Subcutaneous abdominal adipose tissue (tissue), 5 donors: ENCODE measurements at regions not wholly inside any gene's neighbourhood (a gene's known extent, or its start where the extent isn't known, plus 50 kb on each side); places are given as distances from the start of the nearest gene placed in this dataset.

Experiments used
- H3K27ac ChIP-seq: one replicate; pipeline ENCODE4 v1.7.0; 2013; ENCODE audit warnings: low read depth, mild to moderate bottlenecking, inconsistent platforms, low read length, moderate library complexity
- H3K27me3 ChIP-seq, 5 donors: one replicate each; pipeline ENCODE4 v1.7.0; 2013; ENCODE audit warnings: low read length in 5 of 5, inconsistent platforms in 1 of 5; ENCODE audit not compliant: control insufficient read depth in 5 of 5, insufficient read depth in 4 of 5
- H3K36me3 ChIP-seq, 5 donors: one replicate each; pipeline ENCODE4 v1.7.0; 2013; ENCODE audit warnings: low read length in 5 of 5; ENCODE audit not compliant: control insufficient read depth in 5 of 5, insufficient read depth in 5 of 5
- H3K4me1 ChIP-seq, 5 donors: one replicate each; pipeline ENCODE4 v1.7.0; 2013; ENCODE audit warnings: low read length in 5 of 5, mild to moderate bottlenecking in 3 of 5, moderate library complexity in 1 of 5; ENCODE audit not compliant: control insufficient read depth in 5 of 5, insufficient read depth in 5 of 5
- H3K4me3 ChIP-seq, 5 donors: one replicate each; pipeline ENCODE4 v1.7.0; 2013; ENCODE audit warnings: low read length in 5 of 5, low read depth in 1 of 5
- H3K9ac ChIP-seq, 5 donors: one replicate each; pipeline ENCODE4 v1.7.0; 2013; ENCODE audit warnings: low read length in 5 of 5, mild to moderate bottlenecking in 4 of 5, moderate library complexity in 3 of 5
- H3K9me3 ChIP-seq, 5 donors: one replicate each; pipeline ENCODE4 v1.7.0; 2013; ENCODE audit warnings: low read length in 5 of 5; ENCODE audit not compliant: control insufficient read depth in 5 of 5
- donor health status: healthy.
- donor health status: healthy.
- donor health status: healthy.
- donor health status: healthy.
- donor health status: healthy.

GRCh38 chr10:7507887-7508726, 97.3 kb upstream of the SFMBT2 start:
- Histone ChIP-seq H3K4me3 (no peak overlapping the region), H3K36me3 (no peaks in the 10 kb centered on the region), H3K9me3 (peaks cover 2 to 10% (median 3%) of the 10 kb centered on the region in 5 donors), H3K27ac (no peak overlapping the region), H3K4me1 (peaks cover 0 to 4% (median 0%) of the 10 kb centered on the region in 5 donors), H3K27me3 (peaks cover 0 to 2% (median 0%) of the 10 kb centered on the region in 5 donors), H3K9ac (no peak overlapping the region)

GRCh38 chr10:7506571-7506970, 95.7 kb upstream of the SFMBT2 start:
- Histone ChIP-seq H3K9ac (no peak overlapping the region), H3K27me3 (no peaks in the 10 kb centered on the region), H3K4me3 (no peak overlapping the region), H3K9me3 (peaks cover 2 to 14% (median 6%) of the 10 kb centered on the region in 5 donors), H3K4me1 (no peaks in the 10 kb centered on the region), H3K27ac (no peak overlapping the region), H3K36me3 (no peaks in the 10 kb centered on the region)

- Histone ChIP-seq H3K4me3 (no peak overlapping the region), H3K9me3 (peaks cover 0 to 9% (median 3%) of the 10 kb centered on the region in 5 donors), H3K27ac (no peak overlapping the region), H3K27me3 (no peaks in the 10 kb centered on the region), H3K36me3 (no peaks in the 10 kb centered on the region), H3K4me1 (no peaks in the 10 kb centered on the region), H3K9ac (no peak overlapping the region)
Measured at GRCh38 chr10:7505196-7505595, 94.4 kb upstream of the SFMBT2 start.

GRCh38 chr10:7503190-7503589, 92.4 kb upstream of the SFMBT2 start:
- Histone ChIP-seq H3K4me3 (no peak overlapping the region), H3K4me1 (no peaks in the 10 kb centered on the region), H3K27ac (no peak overlapping the region), H3K27me3 (no peaks in the 10 kb centered on the region), H3K9me3 (peaks cover 0 to 9% (median 0%) of the 10 kb centered on the region in 5 donors), H3K36me3 (no peaks in the 10 kb centered on the region), H3K9ac (no peak overlapping the region)

GRCh38 chr10:7501157-7501556, 90.3 kb upstream of the SFMBT2 start:
- Histone ChIP-seq H3K27me3 (no peaks in the 10 kb centered on the region), H3K36me3 (no peaks in the 10 kb centered on the region), H3K9me3 (peaks cover 0 to 9% (median 0%) of the 10 kb centered on the region in 5 donors), H3K4me1 (no peaks in the 10 kb centered on the region), H3K4me3 (no peak overlapping the region), H3K9ac (no peak overlapping the region), H3K27ac (no peak overlapping the region)

- no peaks in the 10 kb centered on the region for H3K4me1 ChIP-seq
- H3K36me3 ChIP-seq, result no peaks in the 10 kb centered on the region
- no peaks in the 10 kb centered on the region for H3K27me3 ChIP-seq
- H3K9ac ChIP-seq, result no peak overlapping the region
- H3K9me3 ChIP-seq, result peaks cover 0 to 4% (median 0%) of the 10 kb centered on the region in 5 donors
- no peak overlapping the region for H3K4me3 ChIP-seq
- H3K27ac ChIP-seq, result no peak overlapping the region
Measured at GRCh38 chr10:7498111-7498510, 87.3 kb upstream of the SFMBT2 start.

- no peak overlapping the region for H3K4me3 ChIP-seq
- H3K36me3 ChIP-seq, result no peaks in the 10 kb centered on the region
- H3K4me1 ChIP-seq, result peaks cover 0 to 1% (median 0%) of the 10 kb centered on the region in 5 donors
- H3K27ac ChIP-seq, result no peak overlapping the region
- H3K27me3 ChIP-seq, result no peaks in the 10 kb centered on the region
- H3K9ac ChIP-seq, result no peak overlapping the region
- peaks cover 0 to 8% (median 0%) of the 10 kb centered on the region in 5 donors for H3K9me3 ChIP-seq
Measured at GRCh38 chr10:7493996-7494395, 83.2 kb upstream of the SFMBT2 start.

GRCh38 chr10:7492660-7493046, 81.8 kb upstream of the SFMBT2 start:
- no peaks in the 10 kb centered on the region for H3K27me3 ChIP-seq
- peaks cover 0 to 10% (median 10%) of the 10 kb centered on the region in 5 donors for H3K4me1 ChIP-seq
- H3K27ac ChIP-seq, result no peak overlapping the region
- H3K4me3 ChIP-seq, result no peak overlapping the region
- peaks cover 0 to 8% (median 0%) of the 10 kb centered on the region in 5 donors for H3K9me3 ChIP-seq
- H3K9ac ChIP-seq, result no peak overlapping the region
- H3K36me3 ChIP-seq, result no peaks in the 10 kb centered on the region

- Histone ChIP-seq H3K27ac (no peak overlapping the region), H3K27me3 (no peaks in the 10 kb centered on the region), H3K4me1 (peaks cover 0 to 14% (median 10%) of the 10 kb centered on the region in 5 donors), H3K36me3 (no peaks in the 10 kb centered on the region), H3K9ac (no peak overlapping the region), H3K9me3 (peaks cover 0 to 8% (median 0%) of the 10 kb centered on the region in 5 donors), H3K4me3 (no peak overlapping the region)
Measured at GRCh38 chr10:7491949-7492659, 81.3 kb upstream of the SFMBT2 start.

GRCh38 chr10:7491230-7491629, 80.4 kb upstream of the SFMBT2 start:
- H3K9me3 ChIP-seq, result peaks cover 0 to 8% (median 0%) of the 10 kb centered on the region in 5 donors
- no peak overlapping the region for H3K4me3 ChIP-seq
- H3K36me3 ChIP-seq, result no peaks in the 10 kb centered on the region
- H3K4me1 ChIP-seq, result peaks cover 0 to 19% (median 10%) of the 10 kb centered on the region in 5 donors
- H3K27me3 ChIP-seq, result no peaks in the 10 kb centered on the region
- no peak overlapping the region for H3K9ac ChIP-seq
- no peak overlapping the region for H3K27ac ChIP-seq
